ENCODE measurements at regions not wholly inside any gene's neighbourhood (a gene's known extent, or its start where the extent isn't known, plus 50 kb on each side); places are given as distances from the start of the nearest gene placed in this dataset.

DNA sequence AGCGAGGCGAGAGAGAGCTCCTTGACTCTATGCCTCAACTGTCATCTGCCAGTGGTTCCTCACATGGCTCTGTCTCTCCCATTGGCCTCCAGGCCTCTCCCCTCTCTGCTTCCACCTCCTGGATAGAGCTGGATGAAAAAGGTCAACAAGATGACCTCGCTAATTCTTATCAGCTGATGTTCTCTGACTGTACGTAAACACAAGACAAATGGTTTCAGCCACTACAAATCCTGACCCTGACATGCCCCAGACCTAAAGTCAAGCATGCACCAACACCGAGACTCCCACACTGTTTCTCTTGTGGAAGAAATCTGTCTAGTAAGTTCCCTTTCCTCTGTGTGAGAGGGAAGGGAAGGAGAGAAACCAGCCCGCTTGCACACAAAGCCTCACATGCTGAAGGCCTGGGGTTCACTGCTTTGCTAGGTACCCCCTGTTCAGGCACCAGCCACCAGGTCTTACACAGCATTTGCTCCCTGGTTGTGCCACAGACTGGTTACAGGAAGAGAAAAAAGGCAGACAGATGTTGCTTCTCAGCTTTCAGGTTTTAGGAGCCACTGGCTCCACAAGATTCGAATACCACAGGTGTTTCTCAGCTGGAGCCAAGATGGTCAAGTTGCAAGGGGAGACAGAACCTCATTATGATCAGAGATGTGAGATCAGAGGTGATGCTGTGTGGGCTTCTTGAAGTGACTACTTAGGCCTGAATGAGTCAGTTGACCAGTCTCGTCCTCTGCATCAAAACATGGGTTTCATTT lies 592.5 kb downstream of the CCDC171 start:
- TF ChIP-seq NFE2L1 (CRISPR knock-in tag; IDR thresholded peaks at IDR 0.05) (no peak), PREB (CRISPR knock-in tag; IDR thresholded peaks at IDR 0.05; ENCODE audit: borderline replicate concordance) (no peak), ESRRA (CRISPR knock-in tag; IDR thresholded peaks at IDR 0.05; ENCODE audit: borderline replicate concordance) (no peak), MXD4 (CRISPR knock-in tag; IDR thresholded peaks at IDR 0.05; ENCODE audit: borderline replicate concordance) (no peak), USF2 (CRISPR knock-in tag; IDR thresholded peaks at IDR 0.05) (no peak), ZNF263 (CRISPR knock-in tag; IDR thresholded peaks at IDR 0.05; ENCODE audit: low read depth) (no peak), HMGXB4 (CRISPR knock-in tag; IDR thresholded peaks at IDR 0.05) (no peak), NR2C2 (CRISPR knock-in tag; IDR thresholded peaks at IDR 0.05) (no peak), FOXP4 (CRISPR knock-in tag; IDR thresholded peaks at IDR 0.05) (no peak)
- TF ChIP-seq, protein P1, sequence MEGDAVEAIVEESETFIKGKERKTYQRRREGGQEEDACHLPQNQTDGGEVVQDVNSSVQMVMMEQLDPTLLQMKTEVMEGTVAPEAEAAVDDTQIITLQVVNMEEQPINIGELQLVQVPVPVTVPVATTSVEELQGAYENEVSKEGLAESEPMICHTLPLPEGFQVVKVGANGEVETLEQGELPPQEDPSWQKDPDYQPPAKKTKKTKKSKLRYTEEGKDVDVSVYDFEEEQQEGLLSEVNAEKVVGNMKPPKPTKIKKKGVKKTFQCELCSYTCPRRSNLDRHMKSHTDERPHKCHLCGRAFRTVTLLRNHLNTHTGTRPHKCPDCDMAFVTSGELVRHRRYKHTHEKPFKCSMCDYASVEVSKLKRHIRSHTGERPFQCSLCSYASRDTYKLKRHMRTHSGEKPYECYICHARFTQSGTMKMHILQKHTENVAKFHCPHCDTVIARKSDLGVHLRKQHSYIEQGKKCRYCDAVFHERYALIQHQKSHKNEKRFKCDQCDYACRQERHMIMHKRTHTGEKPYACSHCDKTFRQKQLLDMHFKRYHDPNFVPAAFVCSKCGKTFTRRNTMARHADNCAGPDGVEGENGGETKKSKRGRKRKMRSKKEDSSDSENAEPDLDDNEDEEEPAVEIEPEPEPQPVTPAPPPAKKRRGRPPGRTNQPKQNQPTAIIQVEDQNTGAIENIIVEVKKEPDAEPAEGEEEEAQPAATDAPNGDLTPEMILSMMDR (IDR thresholded peaks at IDR 0.05), result no peak
- TF ChIP-seq, protein P2, sequence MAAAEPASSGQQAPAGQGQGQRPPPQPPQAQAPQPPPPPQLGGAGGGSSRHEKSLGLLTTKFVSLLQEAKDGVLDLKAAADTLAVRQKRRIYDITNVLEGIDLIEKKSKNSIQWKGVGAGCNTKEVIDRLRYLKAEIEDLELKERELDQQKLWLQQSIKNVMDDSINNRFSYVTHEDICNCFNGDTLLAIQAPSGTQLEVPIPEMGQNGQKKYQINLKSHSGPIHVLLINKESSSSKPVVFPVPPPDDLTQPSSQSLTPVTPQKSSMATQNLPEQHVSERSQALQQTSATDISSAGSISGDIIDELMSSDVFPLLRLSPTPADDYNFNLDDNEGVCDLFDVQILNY (CRISPR knock-in tag; IDR thresholded peaks at IDR 0.05), result no peak
